T-helper 17 cell (primary cell): ENCODE measurements at regions not wholly inside any gene's neighbourhood (a gene's known extent, or its start where the extent isn't known, plus 50 kb on each side); places are given as distances from the start of the nearest gene placed in this dataset.
A peak's percentile ranks its signal among the peaks of the same experiment; 100 is the strongest.

Experiments used
- ATAC-seq: fragments of 150-1000 bp; cut with Tn5 transposase; 2 replicates; pipeline ENCODE4 v1.10.0; 2021; ENCODE audit warnings: mild to moderate bottlenecking, moderate library complexity
- DNase-seq, 3 donors: peaks; one replicate each; pipeline versions ENCODE4 v3.0.0 to v3.0.0-alpha.2; 2020 to 2021
- H3K9me3 ChIP-seq: one replicate; pipeline ENCODE4 v1.7.0; 2013; ENCODE audit warnings: low read length, mild to moderate bottlenecking; ENCODE audit not compliant: control insufficient read depth, poor library complexity, severe bottlenecking
- H3K27ac Mint-ChIP-seq: one replicate; pipeline ENCODE4 v1.8.0; 2022; ENCODE audit warnings: mild to moderate bottlenecking, moderate library complexity, mixed read lengths
- H3K27me3 Mint-ChIP-seq: one replicate; pipeline ENCODE4 v1.8.0; 2022; ENCODE audit warnings: mixed read lengths
- H3K36me3 Mint-ChIP-seq: one replicate; pipeline ENCODE4 v1.8.0; 2022; ENCODE audit warnings: low read depth, mixed read lengths
- H3K4me1 Mint-ChIP-seq: one replicate; pipeline ENCODE4 v1.8.0; 2022; ENCODE audit warnings: mild to moderate bottlenecking, mixed read lengths
- H3K4me3 Mint-ChIP-seq: one replicate; pipeline ENCODE4 v1.8.0; 2022; ENCODE audit warnings: mild to moderate bottlenecking, moderate library complexity, mixed read lengths

DNA sequence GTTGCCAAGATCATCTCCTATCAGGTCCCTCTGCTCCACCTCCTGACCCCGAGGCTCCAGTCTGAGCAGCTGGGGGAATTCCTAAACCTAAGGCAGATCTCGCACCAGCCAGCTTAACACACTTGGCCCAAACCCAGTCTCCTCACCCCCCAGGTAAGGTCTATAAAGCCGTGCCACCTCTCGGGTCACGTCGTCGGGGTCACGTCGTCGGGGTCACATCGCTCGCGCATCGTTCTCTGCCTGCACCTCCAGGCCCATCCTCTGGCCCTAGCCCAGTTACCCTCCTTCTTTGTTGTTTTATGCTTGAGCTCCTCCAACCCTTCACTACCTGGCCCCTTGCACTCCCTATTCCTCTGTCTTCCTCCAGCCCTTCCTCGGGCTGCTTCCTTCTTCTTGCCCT lies 77.2 kb downstream of the CTSL start:
- no peaks in the 10 kb centered on the region for H3K4me1 Mint-ChIP-seq
- no peak for ATAC-seq
- no peak overlapping the region for H3K27ac Mint-ChIP-seq
- H3K27me3 Mint-ChIP-seq = peaks cover 33% of the 10 kb centered on the region
- no peak for DNase-seq
- no peak overlapping the region for H3K4me3 Mint-ChIP-seq
- peaks cover 3% of the 10 kb centered on the region for H3K36me3 Mint-ChIP-seq
- no peaks in the 10 kb centered on the region for H3K9me3 ChIP-seq

DNA sequence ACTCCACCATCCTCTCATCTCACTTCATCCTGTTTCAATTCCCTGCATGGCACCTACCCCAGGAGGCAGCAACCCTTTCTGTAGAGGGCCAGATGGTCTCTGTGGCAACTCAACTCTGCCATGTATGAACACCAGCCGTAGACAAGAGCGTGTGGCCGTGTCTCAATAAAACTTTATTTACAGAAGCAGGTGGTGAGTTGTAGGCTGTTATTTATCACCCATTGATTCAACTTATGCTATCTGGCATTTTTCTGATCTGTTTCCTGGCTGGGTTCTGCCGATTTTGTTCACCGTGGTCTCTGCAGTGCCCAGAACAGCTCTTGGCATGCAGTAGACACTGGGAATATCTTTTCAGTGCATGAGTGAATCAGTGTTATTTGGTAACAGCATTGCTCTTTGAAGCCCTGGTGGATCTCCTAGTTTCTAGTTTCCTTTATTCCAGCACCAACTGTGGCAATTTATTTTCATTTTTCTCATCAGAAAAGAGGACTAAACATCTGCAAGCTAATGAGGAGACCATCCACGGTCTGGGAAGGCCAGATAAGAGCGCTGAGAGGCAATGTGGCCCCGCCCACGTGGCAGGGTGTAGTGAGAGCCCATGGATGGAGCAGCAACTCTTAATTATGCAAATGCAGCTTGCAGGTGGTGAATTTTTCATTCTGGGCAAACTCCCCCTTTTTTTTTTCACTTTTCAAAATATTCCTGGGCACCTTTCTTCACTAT lies 77.9 kb downstream of the CTSL start:
- H3K27me3 Mint-ChIP-seq = peaks cover 33% of the 10 kb centered on the region
- no peak overlapping the region for H3K4me3 Mint-ChIP-seq
- H3K27ac Mint-ChIP-seq = no peak overlapping the region
- H3K9me3 ChIP-seq = no peaks in the 10 kb centered on the region
- DNase-seq (no peak), ATAC-seq (no peak)
- no peaks in the 10 kb centered on the region for H3K4me1 Mint-ChIP-seq
- peaks cover 3% of the 10 kb centered on the region for H3K36me3 Mint-ChIP-seq

DNA sequence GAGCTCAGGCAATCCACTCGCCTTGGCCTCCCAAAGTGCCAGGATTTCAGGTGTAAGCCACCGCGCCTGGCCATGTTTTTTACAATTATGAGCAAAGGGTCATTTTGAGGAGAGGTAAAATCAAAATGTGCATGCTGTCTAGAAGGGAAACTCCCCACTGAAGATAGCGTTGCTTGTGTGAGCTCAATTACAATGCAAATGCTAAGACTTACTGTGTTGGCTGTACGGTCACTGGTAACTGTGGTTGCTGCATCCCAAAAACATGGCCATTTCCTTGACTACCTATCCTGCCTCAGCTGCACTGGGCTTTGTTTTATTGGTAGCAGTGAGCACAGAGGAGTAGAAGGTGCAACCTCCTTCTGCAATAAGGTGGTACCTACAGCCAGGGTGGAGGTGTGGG lies 77.4 kb upstream of the SPATA31E1 start:
- Mint-ChIP-seq H3K4me3 (no peak overlapping the region), H3K36me3 (peaks cover 3% of the 10 kb centered on the region), H3K27me3 (peaks cover 44% of the 10 kb centered on the region), H3K27ac (no peak overlapping the region), H3K4me1 (no peaks in the 10 kb centered on the region)
- no peak for ATAC-seq
- no peaks in the 10 kb centered on the region for H3K9me3 ChIP-seq
- DNase-seq = no peak

DNA sequence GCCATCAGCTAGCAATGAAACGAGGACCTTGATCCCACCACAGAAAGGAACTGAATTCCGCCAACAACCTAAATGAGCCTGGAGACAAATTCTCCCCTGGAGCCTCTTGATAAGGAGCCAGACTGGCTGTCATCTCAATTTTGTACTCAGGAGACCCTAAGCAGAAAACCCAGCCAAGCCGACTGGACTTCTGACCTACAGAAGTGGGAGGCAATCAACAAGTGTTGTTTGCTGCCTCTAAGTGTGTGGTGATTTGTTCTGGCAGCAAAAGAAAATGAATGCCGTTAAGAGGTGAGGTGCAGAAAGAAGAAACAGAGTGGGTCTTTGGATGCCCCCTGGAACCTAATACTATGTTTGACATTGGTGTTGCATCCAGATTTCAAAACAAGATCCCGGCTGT lies 72.7 kb upstream of the SPATA31E1 start:
- Mint-ChIP-seq H3K27me3 (peaks cover 48% of the 10 kb centered on the region), H3K4me1 (peaks cover 13% of the 10 kb centered on the region)

DNA sequence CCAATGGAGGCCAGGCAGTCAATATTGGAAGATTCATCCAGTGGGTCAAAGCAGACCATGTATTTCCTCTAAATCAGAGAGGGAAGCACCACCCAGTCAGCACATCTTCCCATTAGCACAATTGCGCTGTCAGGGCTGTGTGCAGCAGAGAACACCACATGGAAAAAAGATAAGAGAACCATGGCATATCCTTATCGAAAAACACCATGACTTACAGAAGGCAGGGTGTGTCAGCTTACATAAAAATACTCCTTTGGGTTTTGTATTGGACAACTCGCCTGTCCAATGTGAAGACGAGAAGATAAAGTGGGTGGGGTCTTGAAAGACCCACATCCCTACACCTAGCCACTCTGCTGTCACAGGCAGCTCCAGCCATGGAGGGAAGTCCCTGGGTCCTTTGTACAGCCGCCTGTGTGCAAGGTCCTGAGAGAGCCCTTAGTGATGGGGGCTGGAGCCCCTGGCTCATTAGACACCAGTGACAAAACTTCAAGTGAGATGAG lies 71.9 kb upstream of the SPATA31E1 start:
- Mint-ChIP-seq H3K4me1 (peaks cover 13% of the 10 kb centered on the region), H3K36me3 (peaks cover 3% of the 10 kb centered on the region), H3K27me3 (peaks cover 52% of the 10 kb centered on the region), H3K4me3 (no peak overlapping the region), H3K27ac (no peak overlapping the region)
- no peaks in the 10 kb centered on the region for H3K9me3 ChIP-seq
- ATAC-seq (no peak), DNase-seq (no peak)

More for the DNA sequence above, 72.7 kb upstream of the SPATA31E1 start:
- H3K36me3 Mint-ChIP-seq = peaks cover 3% of the 10 kb centered on the region
- H3K4me3 Mint-ChIP-seq = no peak overlapping the region
- H3K27ac Mint-ChIP-seq = no peak overlapping the region
- DNase-seq = no peak
- no peaks in the 10 kb centered on the region for H3K9me3 ChIP-seq
- no peak for ATAC-seq

DNA sequence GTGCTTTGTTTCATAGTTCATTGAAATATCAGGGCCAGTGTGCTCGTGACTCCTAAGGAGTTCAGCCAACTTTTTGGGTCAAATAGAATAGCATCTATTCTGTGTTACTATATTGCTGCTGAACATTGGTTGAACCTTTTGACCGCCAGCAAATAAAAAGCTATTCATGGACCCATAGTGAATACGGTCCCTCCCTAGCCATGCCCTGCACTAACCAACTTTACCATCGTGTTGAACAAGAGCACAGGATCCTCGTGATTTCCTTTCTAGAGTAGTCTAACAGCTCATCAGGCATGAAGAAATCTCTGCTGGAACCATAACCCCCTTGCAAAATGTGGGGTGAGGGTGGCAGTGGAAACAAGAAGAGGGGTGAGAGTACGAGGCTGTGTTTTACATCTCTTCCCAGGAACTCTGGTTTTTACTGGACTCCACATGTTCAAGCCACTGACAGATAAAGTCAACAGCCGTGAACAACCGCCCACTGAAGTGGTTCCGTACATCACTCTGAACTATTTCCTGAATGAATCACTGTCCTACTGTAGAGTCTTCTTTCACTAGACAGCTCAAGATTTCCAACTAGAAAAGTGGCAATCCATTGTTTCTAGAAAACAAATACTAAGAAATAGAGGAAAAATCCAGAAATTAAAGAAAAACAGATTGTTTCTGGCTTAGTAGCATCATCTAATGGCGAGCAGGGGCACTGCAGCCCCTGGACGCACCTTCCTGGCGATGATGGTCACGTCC lies 70.1 kb upstream of the SPATA31E1 start:
- ATAC-seq (peak; percentile 28), DNase-seq (no peak)
- H3K27ac Mint-ChIP-seq = no peak overlapping the region
- H3K27me3 Mint-ChIP-seq = peaks cover 41% of the 10 kb centered on the region
- peaks cover 15% of the 10 kb centered on the region for H3K4me1 Mint-ChIP-seq
- no peaks in the 10 kb centered on the region for H3K9me3 ChIP-seq
- H3K36me3 Mint-ChIP-seq = peaks cover 3% of the 10 kb centered on the region
- peak overlapping the region; percentile 28 for H3K4me3 Mint-ChIP-seq

DNA sequence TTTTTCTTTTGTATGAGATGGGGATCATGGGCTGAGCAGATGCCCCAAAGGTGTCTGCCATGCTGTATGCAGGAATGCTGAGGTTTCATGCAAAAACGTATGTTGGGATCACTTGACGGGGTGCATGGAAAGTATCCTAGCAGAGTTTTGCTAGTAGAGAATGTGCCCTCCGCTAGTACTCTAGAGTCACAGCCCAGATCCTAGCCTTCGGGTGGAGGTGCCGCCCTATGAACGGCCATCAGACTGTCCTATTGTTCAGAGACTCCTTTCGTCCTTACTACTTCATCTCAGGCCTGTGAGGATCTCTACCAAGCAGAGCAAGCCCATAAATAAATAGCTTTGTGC lies 69.6 kb upstream of the SPATA31E1 start:
- peaks cover 41% of the 10 kb centered on the region for H3K27me3 Mint-ChIP-seq
- ATAC-seq = no peak
- H3K27ac Mint-ChIP-seq = no peak overlapping the region

DNA sequence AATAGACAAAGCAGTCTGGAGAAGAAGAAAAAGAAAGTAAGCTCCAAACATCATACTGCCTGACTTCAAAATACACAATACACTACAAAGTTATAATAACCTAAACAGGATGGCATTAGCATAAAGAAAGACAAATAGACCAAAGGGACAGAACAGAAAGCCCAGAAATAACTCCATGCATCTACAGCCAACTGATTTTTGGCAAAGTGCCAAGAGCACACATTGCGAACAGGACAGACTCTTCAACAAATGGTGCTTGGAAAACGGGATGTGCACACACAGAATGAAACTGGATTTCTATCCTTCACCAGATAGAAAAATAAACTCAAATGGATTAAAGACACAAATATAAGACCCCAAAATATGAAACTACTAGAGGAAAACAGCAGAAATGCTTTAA lies 66.6 kb upstream of the SPATA31E1 start:
- H3K4me1 Mint-ChIP-seq = peaks cover 18% of the 10 kb centered on the region
- no peak for ATAC-seq
- no peaks in the 10 kb centered on the region for H3K9me3 ChIP-seq
- peak overlapping the region; percentile 39 for H3K27ac Mint-ChIP-seq
- peaks cover 32% of the 10 kb centered on the region for H3K27me3 Mint-ChIP-seq
- DNase-seq = no peak
- H3K36me3 Mint-ChIP-seq = no peaks in the 10 kb centered on the region
- H3K4me3 Mint-ChIP-seq = no peak overlapping the region

More for the DNA sequence above, 69.6 kb upstream of the SPATA31E1 start:
- H3K9me3 ChIP-seq = no peaks in the 10 kb centered on the region
- DNase-seq = no peak
- Mint-ChIP-seq H3K4me3 (no peak overlapping the region), H3K36me3 (no peaks in the 10 kb centered on the region), H3K4me1 (peaks cover 15% of the 10 kb centered on the region)

DNA sequence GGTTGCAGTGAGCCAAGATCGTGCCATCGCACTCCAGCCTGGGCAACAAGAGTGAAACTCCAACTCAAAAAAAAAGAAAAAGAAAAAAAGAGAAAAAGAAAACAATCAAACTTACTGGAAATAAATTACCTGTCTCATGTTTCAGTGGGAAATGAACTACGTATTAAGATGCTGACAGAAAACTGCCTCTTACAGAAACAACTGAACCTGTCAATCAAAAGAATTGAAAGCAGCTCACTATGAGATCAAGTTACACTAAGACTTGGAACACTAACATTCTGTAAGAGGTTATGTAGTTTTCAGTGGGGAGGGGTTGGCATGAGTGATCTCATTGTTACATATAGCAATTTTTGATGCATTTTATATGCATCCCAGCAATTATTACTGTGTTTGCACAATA lies 64.4 kb upstream of the SPATA31E1 start:
- no peak for ATAC-seq
- H3K4me1 Mint-ChIP-seq = peaks cover 5% of the 10 kb centered on the region
- H3K27ac Mint-ChIP-seq = no peak overlapping the region
- no peak overlapping the region for H3K4me3 Mint-ChIP-seq
- H3K27me3 Mint-ChIP-seq = peaks cover 27% of the 10 kb centered on the region
- no peaks in the 10 kb centered on the region for H3K36me3 Mint-ChIP-seq
- no peak for DNase-seq
- H3K9me3 ChIP-seq = no peaks in the 10 kb centered on the region

DNA sequence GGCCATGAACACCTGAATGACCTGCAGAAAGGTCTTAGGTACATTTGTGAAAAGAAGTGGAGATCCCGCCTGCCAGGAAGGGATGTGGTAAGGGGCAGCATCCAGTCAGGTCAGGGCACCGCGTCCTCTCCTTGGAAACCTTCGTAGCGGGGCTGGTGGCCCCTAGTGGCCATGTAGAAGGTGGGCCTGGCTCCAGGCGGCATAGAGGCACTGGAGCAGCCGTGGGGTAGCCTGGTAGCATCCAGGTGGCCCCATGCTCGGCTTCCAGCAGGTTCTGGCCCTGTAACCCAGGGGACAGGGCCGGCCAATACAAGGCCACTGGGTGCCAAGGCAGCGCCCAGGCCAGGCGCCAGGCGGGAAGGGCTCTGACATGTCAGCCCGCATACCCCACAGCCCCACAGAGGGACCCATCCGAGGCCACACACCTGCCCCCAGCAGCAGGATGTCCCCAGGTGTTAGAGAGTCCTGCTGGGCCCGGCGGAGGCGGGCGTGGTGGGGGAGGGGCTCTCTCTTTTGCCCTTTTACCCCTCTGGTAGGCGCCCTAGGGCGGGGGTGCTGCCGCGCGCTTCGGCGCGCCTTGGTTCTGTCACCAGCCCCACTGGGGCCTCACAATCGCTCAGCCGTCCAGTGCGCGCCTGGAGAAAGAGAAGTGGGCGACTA lies 58.3 kb upstream of the SPATA31E1 start:
- H3K4me3 Mint-ChIP-seq = no peak overlapping the region
- H3K27me3 Mint-ChIP-seq = peaks cover 30% of the 10 kb centered on the region
- no peaks in the 10 kb centered on the region for H3K36me3 Mint-ChIP-seq
- H3K27ac Mint-ChIP-seq = no peak overlapping the region
- peaks cover 2% of the 10 kb centered on the region for H3K4me1 Mint-ChIP-seq
- DNase-seq (no peak), ATAC-seq (no peak)
- H3K9me3 ChIP-seq = no peaks in the 10 kb centered on the region

DNA sequence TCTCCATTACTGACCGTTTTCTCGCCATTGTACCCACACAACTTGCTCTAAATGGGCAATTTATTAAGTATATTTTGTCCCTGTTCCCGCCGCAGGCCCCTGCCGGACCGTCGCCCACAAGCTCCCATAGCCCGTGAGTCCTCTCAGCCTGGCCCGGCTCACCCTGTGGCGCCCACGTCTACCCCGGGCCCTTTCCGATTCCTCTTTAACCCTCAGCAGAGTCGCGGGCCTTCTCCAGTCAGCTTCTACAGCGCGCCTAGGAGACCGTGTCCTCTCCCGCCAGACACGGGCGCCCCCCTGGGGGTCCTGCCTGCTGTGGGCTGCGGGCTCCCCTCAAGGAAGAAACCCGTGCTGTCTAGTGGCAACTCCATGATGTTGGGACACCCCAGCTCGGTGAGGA lies 57.8 kb upstream of the SPATA31E1 start:
- Mint-ChIP-seq H3K4me3 (no peak overlapping the region), H3K36me3 (no peaks in the 10 kb centered on the region), H3K27ac (no peak overlapping the region), H3K4me1 (no peaks in the 10 kb centered on the region), H3K27me3 (peaks cover 31% of the 10 kb centered on the region)
- no peak for DNase-seq
- ATAC-seq = no peak
- no peaks in the 10 kb centered on the region for H3K9me3 ChIP-seq

DNA sequence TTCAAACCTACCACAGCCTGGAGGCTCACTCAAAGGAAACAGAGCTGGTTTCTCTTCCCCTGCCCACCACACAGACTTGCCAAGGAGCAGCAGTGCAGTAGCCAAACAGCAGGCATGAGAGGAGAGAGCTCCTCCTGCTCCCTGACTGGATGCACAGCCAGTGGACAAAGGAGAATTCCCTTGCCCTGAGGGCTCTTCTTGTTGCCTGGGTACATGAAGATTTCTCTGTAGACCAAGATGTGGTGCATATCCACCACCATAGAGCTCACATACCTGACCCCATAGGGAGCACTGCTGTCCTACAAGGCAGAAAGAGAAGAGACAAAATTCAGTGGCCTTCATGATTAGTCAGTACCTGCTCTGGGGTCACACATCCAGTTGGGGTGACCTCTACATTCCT lies 56.3 kb upstream of the SPATA31E1 start:
- Mint-ChIP-seq H3K27ac (no peak overlapping the region), H3K27me3 (peaks cover 27% of the 10 kb centered on the region), H3K36me3 (no peaks in the 10 kb centered on the region), H3K4me1 (no peaks in the 10 kb centered on the region), H3K4me3 (no peak overlapping the region)
- H3K9me3 ChIP-seq = no peaks in the 10 kb centered on the region
- ATAC-seq (no peak), DNase-seq (no peak)

DNA sequence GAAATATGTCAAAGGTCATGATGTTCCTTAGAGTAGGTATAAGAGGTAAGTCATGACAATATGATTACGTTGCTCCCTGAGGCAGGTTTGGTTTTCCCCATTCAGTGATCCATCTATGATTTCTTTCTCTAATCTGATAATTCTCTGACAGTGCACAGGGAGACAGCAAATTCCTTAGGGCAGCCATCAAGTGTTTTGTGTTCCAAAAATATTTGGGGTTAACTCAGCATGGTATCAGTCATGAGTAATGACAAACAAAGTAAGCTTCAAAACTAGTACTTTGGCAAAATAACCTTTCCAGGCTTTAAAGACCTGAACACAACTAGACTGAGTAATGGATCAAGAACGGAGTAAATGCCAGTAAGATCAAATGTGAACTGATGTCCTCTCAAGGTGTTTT lies 55.3 kb upstream of the SPATA31E1 start:
- DNase-seq = no peak
- H3K27ac Mint-ChIP-seq = no peak overlapping the region

More for the DNA sequence above, 55.3 kb upstream of the SPATA31E1 start:
- Mint-ChIP-seq H3K4me1 (no peaks in the 10 kb centered on the region), H3K27me3 (peaks cover 25% of the 10 kb centered on the region), H3K36me3 (no peaks in the 10 kb centered on the region), H3K4me3 (no peak overlapping the region)
- no peak for ATAC-seq
- H3K9me3 ChIP-seq = no peaks in the 10 kb centered on the region
